Coronary artery (tissue), 2 donors: ENCODE measurements at regions not wholly inside any gene's neighbourhood (a gene's known extent, or its start where the extent isn't known, plus 50 kb on each side); places are given as distances from the start of the nearest gene placed in this dataset.
"Not testable (repeated sequence)": the region's sequence is repeated elsewhere in the genome, so short reads cannot be mapped to it uniquely, and the experiment has no call there.

ENCODE experiments used
- DNase-seq: peaks from one replicate; pipeline ENCODE4 v3.0.0-alpha.2; 2017; ENCODE audit warnings: low spot score
- H3K27ac ChIP-seq, 2 donors: fragments of 200-600 bp; sonication (generic); one replicate each; pipeline ENCODE4 v1.5.1; 2016 to 2019
- H3K4me3 ChIP-seq: fragments of 200-600 bp; sonication (generic); 2 replicates; pipeline ENCODE4 v1.5.1; 2016; ENCODE audit warnings: mild to moderate bottlenecking, moderate library complexity
- CTCF ChIP-seq: fragments of 200-600 bp; sonication (generic); IDR thresholded peaks from one replicate; pipeline ENCODE4 v1.5.1; 2019; ENCODE audit warnings: antibody characterized with exemption

GRCh38 chr11:106565326-106565725 lies 452.9 kb downstream of the GUCY1A2 start:
- Histone ChIP-seq H3K27ac (no peak overlapping the region), H3K4me3 (no peak overlapping the region)
- TF ChIP-seq CTCF = no peak
- no peak for DNase-seq

- TF ChIP-seq CTCF = no peak
- Histone ChIP-seq H3K4me3 (no peak overlapping the region), H3K27ac (no peak overlapping the region)
- DNase-seq = no peak
These were observed 449.6 kb downstream of the GUCY1A2 start for GRCh38 chr11:106568632-106569031.

GRCh38 chr11:106577384-106577783 lies 440.9 kb downstream of the GUCY1A2 start:
- H3K4me3 ChIP-seq, DNase-seq, H3K27ac ChIP-seq: not testable (repeated sequence)

- H3K27ac ChIP-seq = no peak overlapping the region
- no peak for DNase-seq
- TF ChIP-seq CTCF = no peak
- H3K4me3 ChIP-seq = no peak overlapping the region
These were observed 436.9 kb downstream of the GUCY1A2 start for GRCh38 chr11:106581399-106581798.

- no peak for DNase-seq
- no peak for TF ChIP-seq CTCF
- no peak overlapping the region for H3K27ac ChIP-seq
- no peak overlapping the region for H3K4me3 ChIP-seq
These were observed 433.2 kb downstream of the GUCY1A2 start for GRCh38 chr11:106585061-106585460.

- H3K4me3 ChIP-seq = no peak overlapping the region
- DNase-seq = no peak
- H3K27ac ChIP-seq = no peak overlapping the region
- TF ChIP-seq CTCF = no peak
These were observed 423.4 kb downstream of the GUCY1A2 start for GRCh38 chr11:106594751-106595351.

- Histone ChIP-seq H3K4me3 (no peak overlapping the region), H3K27ac (no peak overlapping the region)
- TF ChIP-seq CTCF = no peak
- DNase-seq = no peak
These were observed 416.5 kb downstream of the GUCY1A2 start for GRCh38 chr11:106601684-106602297.
